ENCODE measurements at regions not wholly inside any gene's neighbourhood (a gene's known extent, or its start where the extent isn't known, plus 50 kb on each side); places are given as distances from the start of the nearest gene placed in this dataset.

- Histone ChIP-seq H3K79me2 (ENCODE audit: low read length) (no peaks in the 10 kb centered on the region), H3K36me3 (replicated peaks; ENCODE audit: insufficient read depth, low read length) (no peaks in the 10 kb centered on the region), H3K4me1 (ENCODE audit: low read length) (no peaks in the 10 kb centered on the region), H3K9me2 (replicated peaks; ENCODE audit: insufficient read depth, low read length) (no peaks in the 10 kb centered on the region), H3K27ac (ENCODE audit: low read length) (no peak overlapping the region), H3K9me3 (replicated peaks; ENCODE audit: insufficient read depth, low read length) (no peaks in the 10 kb centered on the region), H3K9ac (ENCODE audit: low read length) (no peak overlapping the region), H3F3A (ENCODE audit: insufficient read depth, low read length) (no peaks in the 10 kb centered on the region), H3K4me3 (ENCODE audit: low read length) (no peak overlapping the region), H4K20me1 (ENCODE audit: insufficient read depth, low read length) (no peaks in the 10 kb centered on the region), H3K27me3 (replicated peaks; ENCODE audit: insufficient read depth, low read length) (no peaks in the 10 kb centered on the region), H3K4me2 (ENCODE audit: low read depth, low read length) (no peak overlapping the region), H2AFZ (ENCODE audit: low read length) (no peak overlapping the region)
- TF ChIP-seq EZH2 (optimal IDR thresholded peaks at IDR 0.05; ENCODE audit: low read depth, low read length) (no peak), EZH2phosphoT487 (IDR thresholded peaks at IDR 0.05; ENCODE audit: low read length) (no peak), CTCF (IDR thresholded peaks at IDR 0.05; ENCODE audit: low read length) (no peak)
- DNase-seq, result no peak
Measured at GRCh38 chr9:106716820-106717219, 146.1 kb upstream of the ZNF462 start.

GRCh38 chr9:106717686-106718085, 145.3 kb upstream of the ZNF462 start:
- Histone ChIP-seq H3K36me3 (replicated peaks; ENCODE audit: insufficient read depth, low read length) (no peaks in the 10 kb centered on the region), H2AFZ (ENCODE audit: low read length) (no peak overlapping the region), H3K4me2 (ENCODE audit: low read depth, low read length) (no peak overlapping the region), H4K20me1 (ENCODE audit: insufficient read depth, low read length) (no peaks in the 10 kb centered on the region), H3K9me3 (replicated peaks; ENCODE audit: insufficient read depth, low read length) (no peaks in the 10 kb centered on the region), H3K9ac (ENCODE audit: low read length) (no peak overlapping the region), H3K79me2 (ENCODE audit: low read length) (no peaks in the 10 kb centered on the region), H3K27ac (ENCODE audit: low read length) (no peak overlapping the region), H3K9me2 (replicated peaks; ENCODE audit: insufficient read depth, low read length) (no peaks in the 10 kb centered on the region), H3K27me3 (replicated peaks; ENCODE audit: insufficient read depth, low read length) (no peaks in the 10 kb centered on the region), H3F3A (ENCODE audit: insufficient read depth, low read length) (no peaks in the 10 kb centered on the region), H3K4me1 (ENCODE audit: low read length) (no peaks in the 10 kb centered on the region), H3K4me3 (ENCODE audit: low read length) (no peak overlapping the region)
- TF ChIP-seq EZH2phosphoT487 (IDR thresholded peaks at IDR 0.05; ENCODE audit: low read length) (no peak), EZH2 (optimal IDR thresholded peaks at IDR 0.05; ENCODE audit: low read depth, low read length) (no peak), CTCF (IDR thresholded peaks at IDR 0.05; ENCODE audit: low read length) (no peak)
- DNase-seq, result no peak

GRCh38 chr9:106718936-106719335, 144.0 kb upstream of the ZNF462 start:
- H3F3A ChIP-seq (ENCODE audit: insufficient read depth, low read length), result no peaks in the 10 kb centered on the region
- H3K9me3 ChIP-seq (replicated peaks; ENCODE audit: insufficient read depth, low read length), result no peaks in the 10 kb centered on the region
- H3K9me2 ChIP-seq (replicated peaks; ENCODE audit: insufficient read depth, low read length), result no peaks in the 10 kb centered on the region
- H2AFZ ChIP-seq (ENCODE audit: low read length), result no peak overlapping the region
- H3K4me1 ChIP-seq (ENCODE audit: low read length), result no peaks in the 10 kb centered on the region
- no peaks in the 10 kb centered on the region for H4K20me1 ChIP-seq (ENCODE audit: insufficient read depth, low read length)
- H3K4me2 ChIP-seq (ENCODE audit: low read depth, low read length), result no peak overlapping the region
- H3K4me3 ChIP-seq (ENCODE audit: low read length), result no peak overlapping the region
- DNase-seq, result no peak
- no peak overlapping the region for H3K27ac ChIP-seq (ENCODE audit: low read length)
- no peaks in the 10 kb centered on the region for H3K27me3 ChIP-seq (replicated peaks; ENCODE audit: insufficient read depth, low read length)
- no peak overlapping the region for H3K9ac ChIP-seq (ENCODE audit: low read length)
- no peaks in the 10 kb centered on the region for H3K79me2 ChIP-seq (ENCODE audit: low read length)
- H3K36me3 ChIP-seq (replicated peaks; ENCODE audit: insufficient read depth, low read length), result no peaks in the 10 kb centered on the region
- TF ChIP-seq CTCF (IDR thresholded peaks at IDR 0.05; ENCODE audit: low read length), result no peak
- TF ChIP-seq EZH2phosphoT487 (IDR thresholded peaks at IDR 0.05; ENCODE audit: low read length), result no peak
- no peak for TF ChIP-seq EZH2 (optimal IDR thresholded peaks at IDR 0.05; ENCODE audit: low read depth, low read length)

All from MM.1S (cell line).